Natural killer cell (primary cell): ENCODE measurements at regions not wholly inside any gene's neighbourhood (a gene's known extent, or its start where the extent isn't known, plus 50 kb on each side); places are given as distances from the start of the nearest gene placed in this dataset.
"Not testable (repeated sequence)": the region's sequence is repeated elsewhere in the genome, so short reads cannot be mapped to it uniquely, and the experiment has no call there.

ENCODE experiments used
- ATAC-seq, 3 donors: fragments of 150-1000 bp in 2 of 3; fragments of 200-7000 bp in 1 of 3; cut with Tn5 transposase; 1 replicate in 1 of 3; 2 replicates in 2 of 3; pipeline ENCODE4 v1.10.0; 2021; ENCODE audit warnings: mild to moderate bottlenecking in 2 of 3, moderate library complexity in 2 of 3
- DNase-seq, 2 donors: peaks; one replicate each; pipeline versions ENCODE4 v3.0.0 to v3.0.0-alpha.2; 2013 to 2021; ENCODE audit warnings: mixed read lengths in 1 of 2
- H3K27ac ChIP-seq: one replicate; pipeline ENCODE4 v1.5.1; 2013; ENCODE audit warnings: mild to moderate bottlenecking, low read length
- H3K27me3 ChIP-seq: one replicate; pipeline ENCODE4 v1.6.1; 2013; ENCODE audit warnings: low read length; ENCODE audit not compliant: control insufficient read depth, insufficient read depth
- H3K36me3 ChIP-seq: one replicate; pipeline ENCODE4 v1.6.1; 2013; ENCODE audit warnings: low read length; ENCODE audit not compliant: control insufficient read depth, insufficient read depth
- H3K4me1 ChIP-seq: one replicate; pipeline ENCODE4 v1.6.1; 2013; ENCODE audit warnings: low read length; ENCODE audit not compliant: control insufficient read depth, insufficient read depth
- H3K4me3 ChIP-seq: one replicate; pipeline ENCODE4 v1.5.1; 2013; ENCODE audit warnings: low read length
- H3K9me3 ChIP-seq: one replicate; pipeline ENCODE4 v1.6.1; 2013; ENCODE audit warnings: low read length; ENCODE audit not compliant: control insufficient read depth, insufficient read depth
- H3K27ac Mint-ChIP-seq, 2 donors: one replicate each; pipeline ENCODE4 v1.8.0; 2022; ENCODE audit warnings: mild to moderate bottlenecking in 2 of 2, mixed read lengths in 2 of 2, moderate library complexity in 1 of 2
- H3K27me3 Mint-ChIP-seq, 2 donors: one replicate each; pipeline ENCODE4 v1.8.0; 2022; ENCODE audit warnings: low read depth in 2 of 2, mixed read lengths in 2 of 2
- H3K36me3 Mint-ChIP-seq: one replicate; pipeline ENCODE4 v1.8.0; 2022; ENCODE audit warnings: mixed read lengths
- H3K4me1 Mint-ChIP-seq, 2 donors: one replicate each; pipeline ENCODE4 v1.8.0; 2022; ENCODE audit warnings: mixed read lengths in 2 of 2
- H3K4me3 Mint-ChIP-seq: one replicate; pipeline ENCODE4 v1.8.0; 2022; ENCODE audit warnings: mild to moderate bottlenecking, moderate library complexity, mixed read lengths
- H3K9me3 Mint-ChIP-seq, 2 donors: one replicate each; pipeline ENCODE4 v1.8.0; 2022; ENCODE audit warnings: mixed read lengths in 2 of 2
- WGBS: methylation state at CpG from one replicate; pipeline ENCODE4 v1.1.7; 2013; ENCODE audit warnings: missing lambda C conversion rate; ENCODE audit not compliant: insufficient coverage; 5-methylcytosine and 5-hydroxymethylcytosine counted together
- intact Hi-C: fragments of 100-400 bp; cut with micrococcal nuclease; formaldehyde crosslinking; loops from one replicate; pipeline ENCODE4 v1.14.2; 2022

GRCh38 chr12:9312406-9313392, 104.5 kb upstream of the PZP start:
- H3K4me1 Mint-ChIP-seq, DNase-seq, H3K9me3 Mint-ChIP-seq, H3K27me3 Mint-ChIP-seq, H3K4me1 ChIP-seq, H3K27ac ChIP-seq, intact Hi-C loops, H3K36me3 ChIP-seq, H3K27me3 ChIP-seq, H3K4me3 ChIP-seq, H3K4me3 Mint-ChIP-seq, ATAC-seq, H3K9me3 ChIP-seq, H3K27ac Mint-ChIP-seq, H3K36me3 Mint-ChIP-seq: not testable (repeated sequence)
- 98% methylated on average over 10 of the region's 28 CpGs for WGBS

- H3K4me1 ChIP-seq, H3K4me3 ChIP-seq, H3K27ac ChIP-seq, DNase-seq, H3K4me1 Mint-ChIP-seq, ATAC-seq, H3K9me3 Mint-ChIP-seq, H3K9me3 ChIP-seq, H3K27me3 Mint-ChIP-seq, H3K27me3 ChIP-seq, intact Hi-C loops, H3K36me3 Mint-ChIP-seq, H3K36me3 ChIP-seq, H3K27ac Mint-ChIP-seq, H3K4me3 Mint-ChIP-seq: not testable (repeated sequence)
- WGBS = 97% methylated on average over 10 of the region's 10 CpGs
Measured at GRCh38 chr12:9311454-9311853, 103.3 kb upstream of the PZP start.

- ATAC-seq, H3K27me3 ChIP-seq, H3K4me3 Mint-ChIP-seq, H3K4me1 ChIP-seq, H3K27ac ChIP-seq, H3K9me3 Mint-ChIP-seq, intact Hi-C loops, H3K27ac Mint-ChIP-seq, DNase-seq, H3K27me3 Mint-ChIP-seq, H3K36me3 Mint-ChIP-seq, H3K9me3 ChIP-seq, H3K4me1 Mint-ChIP-seq, H3K4me3 ChIP-seq, H3K36me3 ChIP-seq: not testable (repeated sequence)
- 70% methylated on average over 3 of the region's 7 CpGs for WGBS
Measured at GRCh38 chr12:9310645-9311044, 102.5 kb upstream of the PZP start.

GRCh38 chr12:9309749-9310148, 101.6 kb upstream of the PZP start:
- DNase-seq, H3K36me3 Mint-ChIP-seq, intact Hi-C loops: not testable (repeated sequence)

GRCh38 chr12:9308745-9309144, 100.5 kb upstream of the PZP start:
- peak overlapping the region; percentile 41 to 47 for H3K27ac Mint-ChIP-seq
- H3K36me3 ChIP-seq, H3K4me1 Mint-ChIP-seq, H3K4me3 ChIP-seq, H3K27me3 ChIP-seq, ATAC-seq, H3K36me3 Mint-ChIP-seq, intact Hi-C loops, H3K27ac ChIP-seq, H3K27me3 Mint-ChIP-seq, H3K4me3 Mint-ChIP-seq, H3K9me3 ChIP-seq, H3K4me1 ChIP-seq, DNase-seq, H3K9me3 Mint-ChIP-seq: not testable (repeated sequence)
- no CpG with 5 or more reads among the region's 2 CpGs for WGBS

More at GRCh38 chr12:9309749-9310148, 101.6 kb upstream of the PZP start:
- not testable (repeated sequence) for H3K4me3 Mint-ChIP-seq, H3K4me1 Mint-ChIP-seq, H3K36me3 ChIP-seq, H3K9me3 Mint-ChIP-seq, H3K27me3 ChIP-seq, H3K4me3 ChIP-seq, H3K27ac ChIP-seq, H3K4me1 ChIP-seq, H3K27me3 Mint-ChIP-seq, H3K9me3 ChIP-seq
- 56% methylated on average over 9 of the region's 12 CpGs for WGBS
- H3K27ac Mint-ChIP-seq = peak overlapping the region; percentile 41 to 47
- ATAC-seq = peak; percentile 44 to 79 (median 64)

GRCh38 chr12:9308163-9308562, 100.0 kb upstream of the PZP start:
- WGBS = no CpG with 5 or more reads among the region's 10 CpGs
- H3K27me3 Mint-ChIP-seq, intact Hi-C loops, H3K4me1 ChIP-seq, DNase-seq, H3K27ac Mint-ChIP-seq, H3K4me1 Mint-ChIP-seq, H3K36me3 Mint-ChIP-seq, H3K9me3 ChIP-seq, H3K27me3 ChIP-seq, H3K4me3 ChIP-seq, H3K36me3 ChIP-seq, ATAC-seq, H3K27ac ChIP-seq, H3K9me3 Mint-ChIP-seq, H3K4me3 Mint-ChIP-seq: not testable (repeated sequence)

GRCh38 chr12:9307255-9307654, 99.1 kb upstream of the PZP start:
- H3K4me3 Mint-ChIP-seq, H3K27ac ChIP-seq, H3K9me3 Mint-ChIP-seq, H3K4me1 Mint-ChIP-seq, H3K36me3 Mint-ChIP-seq, H3K4me3 ChIP-seq, H3K9me3 ChIP-seq, DNase-seq, H3K27ac Mint-ChIP-seq, H3K27me3 ChIP-seq, H3K27me3 Mint-ChIP-seq, H3K36me3 ChIP-seq, H3K4me1 ChIP-seq, intact Hi-C loops, ATAC-seq: not testable (repeated sequence)
- WGBS = 97% methylated on average over 5 of the region's 5 CpGs

- H3K27ac ChIP-seq, H3K9me3 Mint-ChIP-seq, DNase-seq, ATAC-seq, H3K4me1 ChIP-seq, H3K27ac Mint-ChIP-seq, H3K36me3 Mint-ChIP-seq, intact Hi-C loops, H3K4me3 Mint-ChIP-seq, H3K27me3 Mint-ChIP-seq, H3K36me3 ChIP-seq, H3K4me1 Mint-ChIP-seq, H3K4me3 ChIP-seq, H3K27me3 ChIP-seq, H3K9me3 ChIP-seq: not testable (repeated sequence)
- 94% methylated on average over 2 of the region's 12 CpGs for WGBS
Measured at GRCh38 chr12:9306004-9306403, 97.8 kb upstream of the PZP start.
